HCT116 (cell line): ENCODE measurements at regions not wholly inside any gene's neighbourhood (a gene's known extent, or its start where the extent isn't known, plus 50 kb on each side); places are given as distances from the start of the nearest gene placed in this dataset.

Experiments
- CTCF ChIP-seq, 3 experiments: fragments of 200-600 bp in 1 of 3; sonication (generic) in 1 of 3; IDR thresholded peaks in 2 of 3; conservative IDR thresholded peaks in 1 of 3; 2 replicates each; pipeline ENCODE4 v1.5.1; 2012 to 2017; ENCODE audit warnings: low read depth in 2 of 3, low read length in 2 of 3, antibody characterized with exemption in 1 of 3, borderline replicate concordance in 1 of 3, control low read depth in 1 of 3, mild to moderate bottlenecking in 1 of 3, mixed read lengths in 1 of 3, mixed run types in 1 of 3, moderate library complexity in 1 of 3; ENCODE audit not compliant: insufficient read depth in 1 of 3
- EZH2 ChIP-seq: fragments of 200-600 bp; sonication (generic); IDR thresholded peaks from 2 replicates; pipeline ENCODE4 v1.6.1; 2017; ENCODE audit warnings: antibody characterized with exemption, mixed run types
- POLR2A ChIP-seq: IDR thresholded peaks from 2 replicates; pipeline ENCODE4 v1.7.0; 2011; ENCODE audit warnings: borderline replicate concordance; ENCODE audit not compliant: insufficient read depth, insufficient read length; ENCODE audit errors: extremely low read depth
- REST ChIP-seq: IDR thresholded peaks from 2 replicates; pipeline ENCODE4 v1.6.1; 2012; ENCODE audit warnings: low read depth

GRCh38 chr5:158611581-158611980, 488.1 kb downstream of the EBF1 start:
- no peak for TF ChIP-seq CTCF (IDR thresholded peaks at IDR 0.05 in 2 of 3, conservative IDR thresholded peaks at IDR 0.05 in 1 of 3; ENCODE audit: borderline replicate concordance in 1 of 3, insufficient read depth in 1 of 3, low read depth in 2 of 3, low read length in 2 of 3)
- TF ChIP-seq REST, result no peak
- TF ChIP-seq EZH2, result no peak
- TF ChIP-seq POLR2A, result no peak
